GM06990 (cell line): ENCODE measurements at regions not wholly inside any gene's neighbourhood (a gene's known extent, or its start where the extent isn't known, plus 50 kb on each side); places are given as distances from the start of the nearest gene placed in this dataset.

ENCODE experiments used
- DNase-seq: peaks from one replicate; pipeline ENCODE4 v3.0.0-alpha.2; 2011; ENCODE audit not compliant: insufficient read length; ENCODE audit errors: extremely low read depth
- H3K27me3 ChIP-seq: replicated peaks from 2 replicates; pipeline ENCODE4 v1.6.0; 2011; ENCODE audit warnings: low read length; ENCODE audit not compliant: control insufficient read depth, insufficient read depth
- H3K36me3 ChIP-seq: 2 replicates; pipeline ENCODE4 v1.5.1; 2011; ENCODE audit warnings: low read length; ENCODE audit not compliant: control insufficient read depth, insufficient read depth
- H3K4me3 ChIP-seq: replicated peaks from 2 replicates; pipeline ENCODE4 v1.5.1; 2011; ENCODE audit warnings: low read depth, mild to moderate bottlenecking, control low read depth, low read length
- CTCF ChIP-seq: IDR thresholded peaks from 2 replicates; pipeline ENCODE4 v1.5.1; 2011; ENCODE audit warnings: low read length, control low read depth, mild to moderate bottlenecking, inconsistent platforms; ENCODE audit not compliant: insufficient read depth, poor library complexity, severe bottlenecking

DNA sequence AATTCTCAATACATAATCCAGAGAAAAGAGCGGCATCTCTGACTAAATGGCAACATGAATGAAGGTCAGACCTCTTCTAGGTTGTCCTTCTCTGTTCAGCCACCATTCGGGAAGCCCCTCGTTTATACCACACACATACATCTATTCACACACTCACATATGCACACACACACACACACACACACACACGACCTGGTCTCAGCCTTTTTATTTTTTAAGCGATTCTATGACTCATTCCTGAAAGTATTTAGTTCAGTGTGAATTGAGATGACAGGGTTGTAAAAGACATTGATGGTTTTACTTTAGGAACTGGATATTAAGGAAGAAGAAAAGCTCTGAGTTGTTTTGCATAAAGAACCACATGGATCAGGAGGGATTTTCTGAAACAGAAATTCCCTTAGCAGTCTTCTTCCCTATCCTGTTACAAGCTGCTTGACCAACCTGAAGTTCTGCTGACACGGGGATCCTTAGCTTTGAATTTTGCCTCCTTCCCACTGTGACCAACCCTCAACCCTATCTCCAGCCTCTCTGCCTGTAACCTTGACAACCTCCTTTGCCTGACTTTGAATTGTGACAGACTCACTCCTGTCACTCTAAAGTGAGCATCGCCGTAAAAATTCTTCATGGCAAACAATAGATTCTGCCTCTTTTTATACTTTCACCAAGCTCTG is 383.1 kb upstream of the ESRRG start:
- H3K36me3 ChIP-seq = no peaks in the 10 kb centered on the region
- H3K27me3 ChIP-seq = no peaks in the 10 kb centered on the region
- TF ChIP-seq CTCF = no peak
- H3K4me3 ChIP-seq = no peak overlapping the region
- no peak for DNase-seq

- Histone ChIP-seq H3K27me3 (no peaks in the 10 kb centered on the region), H3K4me3 (no peak overlapping the region), H3K36me3 (no peaks in the 10 kb centered on the region)
- TF ChIP-seq CTCF = no peak
- no peak for DNase-seq
Measured at GRCh38 chr1:217105437-217105836, 382.2 kb upstream of the ESRRG start.

GRCh38 chr1:217097819-217098218 is 374.6 kb upstream of the ESRRG start:
- no peak for TF ChIP-seq CTCF
- no peak for DNase-seq
- Histone ChIP-seq H3K36me3 (no peaks in the 10 kb centered on the region), H3K27me3 (no peaks in the 10 kb centered on the region; the same call in 1 of the 2 replicates), H3K4me3 (no peak overlapping the region)

- DNase-seq = no peak
- no peaks in the 10 kb centered on the region; the same call in 1 of the 2 replicates for H3K27me3 ChIP-seq
- no peak overlapping the region for H3K4me3 ChIP-seq
- no peaks in the 10 kb centered on the region for H3K36me3 ChIP-seq
- no peak for TF ChIP-seq CTCF
Measured at GRCh38 chr1:217096200-217096599, 373.0 kb upstream of the ESRRG start.

- Histone ChIP-seq H3K4me3 (no peak overlapping the region), H3K36me3 (no peaks in the 10 kb centered on the region), H3K27me3 (no peaks in the 10 kb centered on the region; the same call in 1 of the 2 replicates)
- DNase-seq = no peak
- TF ChIP-seq CTCF = no peak
Measured at GRCh38 chr1:217095050-217095622, 371.9 kb upstream of the ESRRG start.

GRCh38 chr1:217091561-217091960 is 368.3 kb upstream of the ESRRG start:
- Histone ChIP-seq H3K27me3 (no peaks in the 10 kb centered on the region; the same call in 1 of the 2 replicates), H3K4me3 (no peak overlapping the region), H3K36me3 (no peaks in the 10 kb centered on the region)
- DNase-seq = no peak
- no peak for TF ChIP-seq CTCF
